ENCODE measurements at regions not wholly inside any gene's neighbourhood (a gene's known extent, or its start where the extent isn't known, plus 50 kb on each side); places are given as distances from the start of the nearest gene placed in this dataset.
"Not testable (repeated sequence)": the region's sequence is repeated elsewhere in the genome, so short reads cannot be mapped to it uniquely, and the experiment has no call there.

DNA sequence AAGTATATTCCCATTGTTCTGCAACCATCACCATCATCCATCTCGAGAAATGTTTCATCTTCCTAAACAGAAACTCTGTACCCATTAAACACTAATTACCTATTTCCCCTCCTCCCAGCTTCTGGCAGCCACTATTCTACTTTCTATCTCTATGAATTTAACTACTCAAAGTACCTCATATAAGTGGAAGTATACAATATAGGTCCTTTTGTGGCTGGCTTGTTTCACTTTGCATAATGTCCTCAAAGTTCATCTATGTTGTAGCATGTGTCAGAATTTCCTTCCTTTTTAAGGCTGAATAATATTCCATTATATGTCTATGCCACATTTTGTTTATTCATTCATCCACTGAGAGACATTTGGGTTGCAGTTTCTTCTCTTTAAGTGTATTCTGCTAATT, 159.4 kb downstream of the KCNRG start:
- intact Hi-C loops (cut with DNase I; ENCODE audit: low total_unique reads), result no loop called here

GRCh38 chr13:50179977-50180376, 164.7 kb downstream of the KCNRG start:
- WGBS, 2 donors, result 3 to 96% methylated on average over 1 of the region's 1 CpG
- no peak for DNase-seq (ENCODE audit: low spot score in 2 of 2)
- TF ChIP-seq CTCF (IDR thresholded peaks at IDR 0.05), result no peak
- TF ChIP-seq POLR2A (IDR thresholded peaks at IDR 0.05), result no peak
- intact Hi-C loops (cut with DNase I; ENCODE audit: low total_unique reads), result no loop called here
- no peak overlapping the region for H3K4me3 ChIP-seq (ENCODE audit: low read depth, poor library complexity, severe bottlenecking)

More for the DNA sequence above, 159.4 kb downstream of the KCNRG start:
- DNase-seq (ENCODE audit: low spot score in 2 of 2), result no peak
- 90 to 96% methylated on average over 1 of the region's 1 CpG for WGBS, 2 donors
- TF ChIP-seq POLR2A (IDR thresholded peaks at IDR 0.05) (no peak), CTCF (IDR thresholded peaks at IDR 0.05) (no peak)
- no peak overlapping the region for H3K4me3 ChIP-seq (ENCODE audit: low read depth, poor library complexity, severe bottlenecking)

- intact Hi-C loops (cut with DNase I; ENCODE audit: low total_unique reads); DNase-seq (ENCODE audit: low spot score in 2 of 2); H3K4me3 ChIP-seq (ENCODE audit: low read depth, poor library complexity, severe bottlenecking): not testable (repeated sequence)
- WGBS, 2 donors, result 91 to 94% methylated on average over 8 to 28 of the region's 32 CpGs
These were observed 170.8 kb downstream of the KCNRG start for GRCh38 chr13:50185769-50186763.

- WGBS, 2 donors, result 94 to 95% methylated on average over 3 of the region's 3 CpGs
- no peak for DNase-seq (ENCODE audit: low spot score in 2 of 2)
- TF ChIP-seq POLR2A (IDR thresholded peaks at IDR 0.05) (no peak), CTCF (IDR thresholded peaks at IDR 0.05) (no peak)
- intact Hi-C loops (cut with DNase I; ENCODE audit: low total_unique reads), result no loop called here
- H3K4me3 ChIP-seq (ENCODE audit: low read depth, poor library complexity, severe bottlenecking), result no peak overlapping the region
These were observed 172.2 kb downstream of the KCNRG start for GRCh38 chr13:50187352-50188029.

DNA sequence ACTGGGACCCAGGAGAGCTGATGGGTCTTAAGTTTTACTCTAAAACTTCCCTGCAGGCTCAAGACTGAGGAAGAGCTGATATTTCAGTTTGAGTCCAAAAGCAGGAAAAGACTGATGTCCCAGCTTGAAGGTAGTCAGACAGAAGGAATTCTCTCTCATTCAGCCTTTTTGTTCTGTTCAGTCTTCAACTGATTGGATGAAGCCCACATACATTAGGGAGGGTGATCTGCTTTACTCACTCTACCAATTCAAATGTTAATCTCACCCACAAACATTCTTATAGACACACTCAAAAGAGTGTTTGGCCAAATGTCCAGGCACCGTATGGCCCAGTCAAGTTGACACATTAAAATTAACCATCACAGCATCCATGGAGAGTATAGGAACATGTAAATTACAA, 173.5 kb downstream of the KCNRG start:
- TF ChIP-seq POLR2A (IDR thresholded peaks at IDR 0.05), result no peak
- no peak for TF ChIP-seq CTCF (IDR thresholded peaks at IDR 0.05)
- H3K4me3 ChIP-seq (ENCODE audit: low read depth, poor library complexity, severe bottlenecking), result no peak overlapping the region
- 50 to 94% methylated on average over 1 of the region's 1 CpG for WGBS, 2 donors
- intact Hi-C loops (cut with DNase I; ENCODE audit: low total_unique reads), result no loop called here
- DNase-seq (ENCODE audit: low spot score in 2 of 2), result no peak

GRCh38 chr13:50189450-50189849, 174.2 kb downstream of the KCNRG start:
- no peak overlapping the region for H3K4me3 ChIP-seq (ENCODE audit: low read depth, poor library complexity, severe bottlenecking)
- DNase-seq (ENCODE audit: low spot score in 2 of 2), result no peak
- intact Hi-C loops (cut with DNase I; ENCODE audit: low total_unique reads), result no loop called here
- WGBS, 2 donors, result 91 to 92% methylated on average over 2 of the region's 2 CpGs
- TF ChIP-seq CTCF (IDR thresholded peaks at IDR 0.05) (no peak), POLR2A (IDR thresholded peaks at IDR 0.05) (no peak)

Measured in lower leg skin (tissue), 4 donors.